ENCODE measurements at regions not wholly inside any gene's neighbourhood (a gene's known extent, or its start where the extent isn't known, plus 50 kb on each side); places are given as distances from the start of the nearest gene placed in this dataset.

- DNase-seq, result no peak
These were observed 275.9 kb upstream of the WWC1 start for GRCh38 chr5:168015506-168015905.

DNA sequence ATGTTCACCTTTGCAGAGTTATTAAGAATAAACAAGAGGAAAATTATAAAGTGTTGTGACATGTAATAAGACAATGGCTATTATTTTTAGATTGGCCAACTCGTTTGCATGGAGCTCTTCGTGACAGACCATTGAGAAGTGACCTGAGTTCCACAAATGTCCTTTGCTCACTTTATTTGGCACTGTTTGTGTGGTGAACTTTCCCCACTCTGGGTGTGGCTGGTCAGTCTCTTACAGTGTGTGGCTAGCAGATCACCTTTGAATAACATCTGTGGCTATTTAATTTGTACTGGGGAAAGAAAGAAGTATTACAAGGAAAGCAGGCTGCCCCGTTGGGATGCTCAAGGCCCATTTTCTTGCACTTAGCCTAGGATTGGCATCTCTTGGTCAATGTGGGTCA lies 274.1 kb upstream of the WWC1 start:
- DNase-seq, result no peak

- DNase-seq, result no peak
These were observed 272.3 kb upstream of the WWC1 start for GRCh38 chr5:168019143-168019542.

DNA sequence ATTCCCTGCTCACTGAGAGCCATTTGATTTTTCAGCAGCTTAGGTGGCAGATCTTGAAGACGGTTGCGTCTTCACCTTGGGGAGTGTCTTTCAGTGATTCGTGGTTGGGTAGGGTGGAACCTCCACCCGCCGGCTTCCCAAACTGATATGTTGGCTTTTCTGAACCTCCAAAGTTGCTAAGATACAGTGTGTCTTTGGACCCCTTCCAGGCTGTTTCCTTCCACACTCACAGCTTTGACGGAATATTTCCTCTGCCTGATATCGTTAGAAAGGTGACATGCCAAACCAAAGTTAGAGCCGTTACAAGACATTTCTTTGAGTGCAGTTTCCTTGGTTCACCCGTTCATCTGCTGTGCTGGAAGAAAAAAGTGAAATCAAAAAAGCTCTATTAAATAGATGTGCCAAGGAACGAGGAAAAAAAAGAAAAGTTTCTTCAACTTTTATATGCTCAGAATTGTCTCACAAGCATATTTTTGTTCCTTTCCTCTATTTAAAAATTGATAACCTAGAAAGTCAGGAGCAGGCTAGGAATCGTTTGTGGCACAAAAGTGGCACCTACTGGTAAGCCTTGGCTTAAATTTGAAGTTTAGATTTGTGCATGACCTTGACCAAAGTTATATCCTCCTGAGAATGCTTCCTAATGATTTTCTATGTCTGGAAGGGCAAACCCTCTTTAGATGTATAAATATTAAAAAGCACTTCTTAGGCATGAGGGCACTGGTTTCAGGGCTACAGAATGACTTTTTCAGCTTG lies 270.7 kb upstream of the WWC1 start:
- no peak for DNase-seq

GRCh38 chr5:168022446-168023169 lies 268.8 kb upstream of the WWC1 start:
- DNase-seq, result no peak

- no peak for DNase-seq
These were observed 268.3 kb upstream of the WWC1 start for GRCh38 chr5:168023191-168023590.

- DNase-seq, result no peak
These were observed 267.1 kb upstream of the WWC1 start for GRCh38 chr5:168024306-168024705.

DNA sequence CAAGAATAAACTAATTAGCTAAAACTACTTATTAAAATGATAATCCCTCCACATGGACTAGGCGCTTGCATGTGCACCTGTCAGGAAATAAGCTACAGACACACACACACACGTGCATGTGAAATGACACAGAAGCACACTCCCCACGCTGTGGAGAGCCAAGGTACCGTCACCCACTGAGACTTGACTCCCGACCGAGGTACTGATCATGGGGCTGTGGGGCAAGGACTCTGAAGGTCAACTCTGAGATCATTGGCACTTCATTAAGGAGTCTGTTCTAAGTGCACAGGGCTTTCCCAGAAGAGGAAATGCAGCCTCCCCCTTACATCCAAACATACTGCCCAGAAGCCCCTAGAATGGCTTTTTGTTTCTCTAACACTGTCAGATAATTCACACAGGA lies 264.4 kb upstream of the WWC1 start:
- no peak for DNase-seq

DNA sequence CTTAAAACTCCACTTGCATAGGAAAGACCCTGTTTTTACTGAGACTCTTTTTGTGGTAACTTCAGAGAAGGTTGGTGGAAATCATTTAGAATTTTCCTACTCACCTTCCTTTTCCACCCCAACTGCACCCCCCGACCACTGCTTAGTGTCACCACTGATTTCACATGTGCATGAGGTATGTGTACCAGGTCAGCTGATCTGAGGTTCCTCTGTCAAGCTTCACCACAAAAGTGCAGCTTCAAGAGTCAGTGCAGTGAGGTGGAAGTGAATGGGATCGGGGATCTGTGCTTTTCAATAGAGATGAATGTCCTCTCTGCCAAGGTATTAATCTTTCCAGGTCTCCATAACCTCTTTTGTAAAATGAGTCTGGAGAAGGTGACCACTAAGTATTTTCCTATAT lies 260.5 kb upstream of the WWC1 start:
- no peak for DNase-seq

DNA sequence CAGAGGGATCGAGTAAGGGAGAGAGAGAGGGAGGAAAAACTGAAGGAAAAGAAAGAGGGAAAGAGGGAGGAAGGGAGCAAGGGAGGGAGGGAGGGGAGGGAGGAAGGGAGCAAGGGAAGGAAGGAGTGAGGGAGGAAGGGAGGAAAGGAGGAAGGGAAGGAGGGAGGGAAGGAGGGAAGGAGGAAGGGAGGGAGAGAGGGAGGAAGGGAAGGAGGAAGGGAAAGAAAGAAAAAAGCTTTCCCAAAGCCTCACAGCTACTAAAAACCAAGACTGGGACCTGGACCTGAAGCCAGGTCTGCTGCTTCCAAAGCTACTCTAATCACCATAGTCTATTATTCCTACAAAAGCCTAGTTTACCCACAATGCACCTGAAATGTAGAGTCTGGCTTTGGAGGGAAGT lies 259.8 kb upstream of the WWC1 start:
- DNase-seq, result no peak

GRCh38 chr5:168039039-168039438 lies 252.4 kb upstream of the WWC1 start:
- no peak for DNase-seq

DNA sequence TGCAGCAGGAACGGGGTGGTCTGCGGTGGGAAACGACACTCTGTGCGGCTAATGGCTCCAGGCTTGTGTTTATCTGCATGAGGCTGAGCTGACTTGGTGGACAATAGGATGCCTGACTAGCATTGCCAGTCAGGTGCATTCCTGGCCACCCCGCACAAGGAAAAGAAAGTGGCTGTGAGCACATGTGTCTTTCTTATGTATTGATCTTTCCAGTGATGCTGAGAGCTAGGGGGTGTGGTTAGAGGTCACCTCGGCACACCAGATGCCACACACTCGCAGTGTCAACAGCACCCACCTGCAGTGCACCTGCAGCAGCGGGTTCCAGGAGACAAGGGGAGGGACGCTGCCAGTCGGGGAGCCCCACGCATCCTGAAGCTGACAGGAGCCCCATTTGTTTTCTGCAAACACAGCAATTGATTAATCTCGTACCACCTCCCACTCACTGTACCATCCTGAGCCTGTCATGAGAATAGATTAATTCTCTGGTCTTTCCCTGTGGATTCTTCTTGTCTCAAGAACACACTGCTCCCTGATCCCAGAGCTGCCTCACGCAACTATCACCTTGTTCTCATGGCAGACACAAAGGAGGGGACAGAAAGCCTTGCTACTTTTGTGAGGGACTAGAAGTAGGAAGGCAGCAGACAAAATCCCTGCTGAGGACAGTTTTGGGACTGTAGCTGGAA lies 251.7 kb upstream of the WWC1 start:
- no peak for DNase-seq

GRCh38 chr5:168041583-168041982 lies 249.9 kb upstream of the WWC1 start:
- DNase-seq, result no peak

GRCh38 chr5:168042284-168043068 lies 249.0 kb upstream of the WWC1 start:
- no peak for DNase-seq

GRCh38 chr5:168046163-168046562 lies 245.3 kb upstream of the WWC1 start:
- no peak for DNase-seq

GRCh38 chr5:168047043-168047668 lies 244.3 kb upstream of the WWC1 start:
- no peak for DNase-seq

- no peak for DNase-seq
These were observed 243.8 kb upstream of the WWC1 start for GRCh38 chr5:168047669-168048111.

GRCh38 chr5:168048486-168048885 lies 243.0 kb upstream of the WWC1 start:
- no peak for DNase-seq

- no peak for DNase-seq
These were observed 238.8 kb upstream of the WWC1 start for GRCh38 chr5:168052686-168053085.

GRCh38 chr5:168054091-168054490 lies 237.4 kb upstream of the WWC1 start:
- no peak for DNase-seq

DNA sequence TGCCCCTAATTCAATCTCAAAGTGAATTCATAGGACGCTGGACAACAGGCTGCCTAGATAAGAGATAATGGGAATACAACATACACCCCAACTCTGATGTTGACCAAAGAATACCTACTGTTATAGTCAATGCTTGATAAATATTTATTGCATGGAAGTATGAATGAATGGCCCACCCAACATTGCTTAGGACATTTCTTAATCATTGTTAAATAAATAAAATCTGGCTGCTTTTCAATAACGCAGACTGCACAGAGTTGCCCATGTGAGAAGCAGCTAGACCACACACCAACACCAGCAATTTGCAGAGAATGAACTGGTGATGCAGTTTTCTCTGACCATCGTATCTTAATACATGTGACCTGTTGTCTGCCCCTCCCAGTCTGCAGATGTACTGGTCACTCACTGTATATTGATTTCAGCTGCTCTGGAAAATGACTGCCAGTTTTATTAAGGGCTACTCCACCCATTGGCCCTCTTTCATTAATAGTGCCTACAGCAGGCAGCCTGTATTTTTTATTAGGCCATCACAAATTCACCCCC lies 236.2 kb upstream of the WWC1 start:
- no peak for DNase-seq

DNA sequence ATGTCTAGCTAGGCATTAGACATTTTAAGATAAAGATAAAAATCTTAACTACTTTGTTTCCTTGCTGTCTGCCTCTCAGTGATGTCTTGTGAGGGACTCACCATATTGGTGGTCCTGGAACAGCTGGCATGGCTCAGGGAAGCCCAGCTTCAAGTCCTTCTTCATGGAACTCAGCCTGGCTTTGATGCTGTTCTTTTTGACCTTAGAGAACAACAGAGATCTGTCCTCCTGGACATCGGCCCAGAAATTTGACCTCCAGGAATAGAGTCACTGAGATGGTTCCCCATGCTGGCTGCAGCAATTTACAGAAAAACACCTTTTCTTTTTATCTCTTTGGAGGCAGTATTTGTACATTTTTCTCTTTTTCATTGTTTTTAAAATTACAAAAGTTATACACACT lies 235.5 kb upstream of the WWC1 start:
- no peak for DNase-seq

Data from NCI-H1436 (cell line).